Cardiac fibroblast (primary cell): ENCODE measurements at regions not wholly inside any gene's neighbourhood (a gene's known extent, or its start where the extent isn't known, plus 50 kb on each side); places are given as distances from the start of the nearest gene placed in this dataset.

Source experiments
- DNase-seq, 2 donors: peaks; one replicate each; pipeline versions ENCODE4 v3.0.0 to v3.0.0-alpha.2; 2010; ENCODE audit warnings: low read depth in 2 of 2
- H3K4me3 ChIP-seq, 2 donors: replicated peaks in 1 of 2; 1 replicate in 1 of 2; 2 replicates in 1 of 2; pipeline ENCODE4 v1.5.1; 2011; ENCODE audit warnings: low read depth in 2 of 2, low read length in 2 of 2, mild to moderate bottlenecking in 2 of 2, moderate library complexity in 1 of 2
- TF ChIP-seq, protein P1 (sequence below): IDR thresholded peaks from one replicate; pipeline ENCODE4 v1.5.1; 2011; ENCODE audit warnings: low read depth, mild to moderate bottlenecking, low read length, inconsistent platforms

DNA sequence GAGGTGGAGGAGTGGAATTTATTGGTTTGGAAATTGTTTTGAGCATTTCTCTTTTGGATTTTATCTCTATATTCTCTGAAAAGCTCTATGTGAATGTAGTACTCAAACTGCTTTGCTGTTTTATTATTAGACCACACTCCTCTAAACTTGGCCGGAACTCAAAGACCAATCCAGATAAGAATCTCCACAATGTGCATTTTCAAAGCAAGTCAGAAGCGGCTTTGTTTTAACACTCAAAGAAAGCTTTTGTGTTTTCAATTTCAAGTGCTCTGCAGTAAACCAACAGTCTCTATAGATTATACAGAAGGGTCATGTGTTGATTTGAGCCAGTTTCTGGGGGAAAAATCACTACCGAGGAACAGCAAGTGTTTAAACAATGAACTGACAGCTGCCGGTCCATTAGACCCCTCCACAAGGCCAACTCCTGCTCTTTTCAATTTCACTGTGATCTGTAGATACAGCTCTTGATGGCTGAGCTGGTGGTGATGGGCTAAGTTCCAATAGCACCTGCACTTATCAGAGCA, 79.4 kb downstream of the FTHL17 start:
- no peak for DNase-seq
- TF ChIP-seq, protein P1, sequence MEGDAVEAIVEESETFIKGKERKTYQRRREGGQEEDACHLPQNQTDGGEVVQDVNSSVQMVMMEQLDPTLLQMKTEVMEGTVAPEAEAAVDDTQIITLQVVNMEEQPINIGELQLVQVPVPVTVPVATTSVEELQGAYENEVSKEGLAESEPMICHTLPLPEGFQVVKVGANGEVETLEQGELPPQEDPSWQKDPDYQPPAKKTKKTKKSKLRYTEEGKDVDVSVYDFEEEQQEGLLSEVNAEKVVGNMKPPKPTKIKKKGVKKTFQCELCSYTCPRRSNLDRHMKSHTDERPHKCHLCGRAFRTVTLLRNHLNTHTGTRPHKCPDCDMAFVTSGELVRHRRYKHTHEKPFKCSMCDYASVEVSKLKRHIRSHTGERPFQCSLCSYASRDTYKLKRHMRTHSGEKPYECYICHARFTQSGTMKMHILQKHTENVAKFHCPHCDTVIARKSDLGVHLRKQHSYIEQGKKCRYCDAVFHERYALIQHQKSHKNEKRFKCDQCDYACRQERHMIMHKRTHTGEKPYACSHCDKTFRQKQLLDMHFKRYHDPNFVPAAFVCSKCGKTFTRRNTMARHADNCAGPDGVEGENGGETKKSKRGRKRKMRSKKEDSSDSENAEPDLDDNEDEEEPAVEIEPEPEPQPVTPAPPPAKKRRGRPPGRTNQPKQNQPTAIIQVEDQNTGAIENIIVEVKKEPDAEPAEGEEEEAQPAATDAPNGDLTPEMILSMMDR = no peak
- H3K4me3 ChIP-seq = no peak overlapping the region

DNA sequence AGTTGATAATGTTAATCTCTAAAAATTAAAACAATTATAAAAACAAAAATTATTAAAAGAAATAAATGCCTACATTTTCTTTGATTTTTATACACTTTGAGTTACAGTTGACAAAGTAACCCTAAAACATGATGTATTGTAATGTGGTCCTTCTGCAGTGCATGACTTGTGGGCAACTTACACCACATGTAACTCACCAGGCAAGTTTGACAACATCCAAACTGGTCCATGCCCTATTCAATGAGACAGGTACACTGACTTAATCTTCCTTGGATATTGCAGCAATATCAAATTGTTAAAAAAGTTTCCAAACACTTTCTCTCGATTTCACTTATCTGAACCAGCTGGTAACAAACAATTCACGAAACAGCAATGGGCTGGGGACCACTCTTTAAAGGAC, 81.5 kb downstream of the FTHL17 start:
- DNase-seq = no peak
- no peak overlapping the region for H3K4me3 ChIP-seq
- TF ChIP-seq, protein P1 = no peak

DNA sequence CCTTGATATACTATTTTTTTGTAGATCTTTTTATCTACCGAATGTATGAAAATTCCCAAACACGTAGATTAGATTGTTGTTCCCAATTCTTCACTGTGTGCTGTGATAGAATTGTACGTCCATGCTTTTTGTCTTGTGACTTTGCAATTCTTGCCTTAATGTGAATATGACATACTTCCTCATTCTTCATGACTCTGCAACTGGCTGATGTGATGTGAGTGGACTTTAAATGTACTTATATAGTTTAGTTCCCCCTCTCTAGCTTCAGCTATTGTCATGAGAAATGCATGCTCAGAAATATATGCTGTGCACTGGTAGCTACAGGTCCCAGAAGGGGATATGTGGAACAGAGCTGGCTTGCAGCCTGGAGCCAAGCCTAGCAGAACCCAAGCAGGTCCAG, 89.4 kb downstream of the FTHL17 start:
- no peak for DNase-seq
- no peak overlapping the region for H3K4me3 ChIP-seq
- TF ChIP-seq, protein P1 = no peak

DNA sequence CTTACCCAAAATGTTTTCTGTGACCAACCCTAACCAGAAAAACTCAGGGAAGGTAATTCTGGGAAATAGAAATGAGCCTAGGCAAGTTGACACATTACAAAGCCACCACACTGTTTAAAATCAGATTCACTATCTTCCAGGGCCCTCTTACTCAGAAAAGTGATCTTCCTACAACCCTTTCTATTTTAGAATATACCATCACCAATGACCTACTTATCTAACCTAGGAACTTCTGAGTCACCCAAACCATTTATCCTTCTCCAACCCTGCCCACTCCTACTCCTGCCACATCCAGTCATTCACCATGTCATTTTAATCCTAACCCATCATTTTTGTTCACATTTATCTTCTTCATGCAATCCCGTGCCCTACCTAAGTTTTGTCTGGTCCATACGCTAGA, 89.9 kb downstream of the FTHL17 start:
- no peak overlapping the region for H3K4me3 ChIP-seq
- TF ChIP-seq, protein P1 = no peak
- DNase-seq = no peak

DNA sequence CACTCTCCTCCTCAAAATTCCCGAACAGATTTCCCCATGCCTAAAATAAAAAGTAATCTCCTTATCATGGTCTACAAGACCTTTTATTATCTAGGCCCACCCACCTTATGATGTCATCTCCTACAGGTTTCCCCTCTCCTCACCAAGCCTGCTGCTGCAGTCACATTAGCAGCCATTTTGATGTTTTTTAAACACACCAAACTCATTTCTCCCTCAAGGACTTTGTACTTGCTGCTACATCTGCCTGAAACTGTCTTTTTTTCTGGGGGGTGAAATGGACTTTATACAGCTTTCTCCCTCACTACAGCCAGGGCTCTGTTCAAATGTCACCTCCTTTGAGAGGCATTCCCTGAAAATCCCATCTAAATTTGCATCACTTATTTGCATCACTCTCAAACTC, 90.2 kb upstream of the TAB3 start:
- no peak overlapping the region for H3K4me3 ChIP-seq
- TF ChIP-seq, protein P1 = no peak
- DNase-seq = no peak

DNA sequence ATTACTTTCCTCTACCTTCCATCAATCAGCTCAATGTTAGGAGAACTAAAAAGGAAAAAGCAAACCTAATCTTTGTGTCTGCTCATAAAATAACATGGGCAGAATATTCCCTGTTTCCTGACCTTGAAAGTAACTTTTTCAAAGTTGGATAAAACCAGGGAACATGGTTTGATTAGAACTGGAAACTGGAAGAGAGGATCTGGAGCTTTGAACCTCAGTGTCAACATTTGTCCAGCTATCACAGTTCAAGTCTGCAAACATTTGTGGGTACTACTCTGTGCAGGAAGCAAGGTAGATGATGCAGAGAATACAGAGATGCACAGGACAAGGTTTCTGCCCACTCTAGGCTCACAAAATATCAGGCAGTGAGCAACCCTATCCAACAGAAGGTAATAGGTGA, 86.4 kb upstream of the TAB3 start:
- no peak for DNase-seq
- TF ChIP-seq, protein P1 = no peak
- H3K4me3 ChIP-seq = no peak overlapping the region

DNA sequence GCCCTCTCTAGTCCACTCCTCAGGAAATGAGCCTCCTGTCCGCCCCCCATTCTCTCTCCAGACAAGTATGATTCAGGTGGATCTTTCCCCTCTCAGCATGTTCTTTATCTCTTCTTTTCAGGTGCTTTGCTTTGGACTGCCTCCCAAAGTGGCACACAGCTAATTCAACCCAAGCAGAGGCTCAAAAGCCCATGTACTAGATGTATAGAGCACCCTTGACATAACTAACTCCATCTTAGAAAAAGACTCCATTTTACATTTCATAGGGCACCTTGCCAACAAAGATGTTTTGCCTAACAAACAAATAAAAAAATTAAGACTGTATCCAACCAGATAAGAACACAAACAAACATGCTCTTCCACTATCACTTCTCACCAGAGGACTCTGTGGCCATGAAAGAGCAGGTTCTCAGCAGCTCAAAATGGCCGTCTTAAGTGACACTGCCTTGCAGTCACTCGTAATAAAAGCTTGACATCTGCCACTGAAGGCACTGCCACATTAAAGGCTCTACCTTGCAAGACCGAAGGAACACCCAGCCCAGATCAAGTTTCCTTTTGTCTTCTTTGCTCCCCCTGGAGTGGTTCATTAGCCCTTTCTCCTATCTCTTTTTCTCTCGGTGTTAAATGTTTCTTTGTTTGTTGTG, 84.9 kb upstream of the TAB3 start:
- no peak overlapping the region for H3K4me3 ChIP-seq
- no peak for DNase-seq
- TF ChIP-seq, protein P1 = no peak
